MM.1S (cell line): ENCODE measurements at regions not wholly inside any gene's neighbourhood (a gene's known extent, or its start where the extent isn't known, plus 50 kb on each side); places are given as distances from the start of the nearest gene placed in this dataset.

ENCODE experiments used
- DNase-seq: peaks from one replicate; pipeline ENCODE4 v3.0.0-alpha.2; 2015
- H2AFZ ChIP-seq: fragments of 300-600 bp; sonication (generic); 2 replicates; pipeline ENCODE4 v1.6.0; 2016; ENCODE audit warnings: antibody characterized with exemption, low read length
- H3F3A ChIP-seq: fragments of 300-600 bp; sonication (generic); 2 replicates; pipeline ENCODE4 v1.6.1; 2016; ENCODE audit warnings: mild to moderate bottlenecking, antibody characterized with exemption, low read length, moderate library complexity, mixed read lengths; ENCODE audit not compliant: insufficient read depth
- H3K27ac ChIP-seq: fragments of 300-600 bp; sonication (generic); 2 replicates; pipeline ENCODE4 v1.5.1; 2016; ENCODE audit warnings: mild to moderate bottlenecking, low read length
- H3K27me3 ChIP-seq: fragments of 300-600 bp; sonication (generic); replicated peaks from 2 replicates; pipeline ENCODE4 v1.6.0; 2016; ENCODE audit warnings: low read length; ENCODE audit not compliant: insufficient read depth
- H3K36me3 ChIP-seq: fragments of 300-600 bp; sonication (generic); replicated peaks from 2 replicates; pipeline ENCODE4 v1.6.1; 2016; ENCODE audit warnings: mild to moderate bottlenecking, low read length, mixed read lengths; ENCODE audit not compliant: insufficient read depth
- H3K4me1 ChIP-seq: fragments of 300-600 bp; sonication (generic); 2 replicates; pipeline ENCODE4 v1.6.1; 2016; ENCODE audit warnings: low read length, mixed read lengths
- H3K4me2 ChIP-seq: fragments of 300-600 bp; sonication (generic); 2 replicates; pipeline ENCODE4 v1.6.0; 2016; ENCODE audit warnings: low read depth, low read length
- H3K4me3 ChIP-seq: fragments of 300-600 bp; sonication (generic); 2 replicates; pipeline ENCODE4 v1.5.1; 2016; ENCODE audit warnings: low read length, mixed read lengths
- H3K79me2 ChIP-seq: fragments of 300-600 bp; sonication (generic); 2 replicates; pipeline ENCODE4 v1.6.1; 2016; ENCODE audit warnings: mixed run types, low read length, mixed read lengths
- H3K9ac ChIP-seq: fragments of 300-600 bp; sonication (generic); 2 replicates; pipeline ENCODE4 v1.6.1; 2016; ENCODE audit warnings: low read length, mixed read lengths
- H3K9me2 ChIP-seq: fragments of 300-600 bp; sonication (generic); replicated peaks from 2 replicates; pipeline ENCODE4 v1.6.1; 2016; ENCODE audit warnings: mild to moderate bottlenecking, low read length, mixed read lengths; ENCODE audit not compliant: insufficient read depth
- H3K9me3 ChIP-seq: fragments of 300-600 bp; sonication (generic); replicated peaks from 2 replicates; pipeline ENCODE4 v1.6.1; 2016; ENCODE audit warnings: mild to moderate bottlenecking, low read length, mixed read lengths; ENCODE audit not compliant: insufficient read depth
- H4K20me1 ChIP-seq: fragments of 300-600 bp; sonication (generic); 2 replicates; pipeline ENCODE4 v1.6.1; 2016; ENCODE audit warnings: mild to moderate bottlenecking, low read length, moderate library complexity, mixed read lengths; ENCODE audit not compliant: insufficient read depth
- EZH2 ChIP-seq: fragments of 300-600 bp; sonication (generic); optimal IDR thresholded peaks from 2 replicates; pipeline ENCODE3; 2017; ENCODE audit warnings: low read depth, mild to moderate bottlenecking, antibody characterized with exemption, low read length, mixed read lengths
- EZH2phosphoT487 ChIP-seq: fragments of 300-600 bp; sonication (generic); IDR thresholded peaks from 2 replicates; pipeline ENCODE4 v1.6.1; 2018; ENCODE audit warnings: antibody characterized with exemption, low read length
- TF ChIP-seq, protein P1 (sequence below): fragments of 300-600 bp; sonication (generic); IDR thresholded peaks from 2 replicates; pipeline ENCODE4 v1.5.1; 2016; ENCODE audit warnings: antibody characterized with exemption, low read length, mixed read lengths

DNA sequence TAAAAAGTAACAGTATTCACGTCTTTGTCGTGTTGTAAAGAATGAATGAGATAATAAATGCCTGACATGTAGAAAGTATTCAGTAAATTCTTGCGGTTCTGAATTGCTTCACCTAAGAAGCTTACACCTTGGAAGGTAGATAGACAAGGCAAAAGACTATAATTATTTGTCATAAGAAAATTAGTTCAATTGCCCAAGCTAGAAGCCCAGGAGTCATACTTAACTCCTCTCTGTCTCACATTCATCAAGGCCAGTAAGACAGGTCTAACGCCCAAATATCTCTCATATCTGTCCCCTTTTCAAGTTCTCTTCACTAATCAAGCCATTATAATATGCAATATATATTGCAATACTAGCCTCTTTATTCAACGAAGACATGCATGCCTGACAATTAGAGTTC is 87.7 kb upstream of the AMOTL1 start:
- H3K4me3 ChIP-seq: no peak overlapping the region
- no peaks in the 10 kb centered on the region for H3K79me2 ChIP-seq
- H3K9ac ChIP-seq: no peak overlapping the region
- H2AFZ ChIP-seq: no peak overlapping the region
- no peaks in the 10 kb centered on the region for H3F3A ChIP-seq
- TF ChIP-seq, protein P1, sequence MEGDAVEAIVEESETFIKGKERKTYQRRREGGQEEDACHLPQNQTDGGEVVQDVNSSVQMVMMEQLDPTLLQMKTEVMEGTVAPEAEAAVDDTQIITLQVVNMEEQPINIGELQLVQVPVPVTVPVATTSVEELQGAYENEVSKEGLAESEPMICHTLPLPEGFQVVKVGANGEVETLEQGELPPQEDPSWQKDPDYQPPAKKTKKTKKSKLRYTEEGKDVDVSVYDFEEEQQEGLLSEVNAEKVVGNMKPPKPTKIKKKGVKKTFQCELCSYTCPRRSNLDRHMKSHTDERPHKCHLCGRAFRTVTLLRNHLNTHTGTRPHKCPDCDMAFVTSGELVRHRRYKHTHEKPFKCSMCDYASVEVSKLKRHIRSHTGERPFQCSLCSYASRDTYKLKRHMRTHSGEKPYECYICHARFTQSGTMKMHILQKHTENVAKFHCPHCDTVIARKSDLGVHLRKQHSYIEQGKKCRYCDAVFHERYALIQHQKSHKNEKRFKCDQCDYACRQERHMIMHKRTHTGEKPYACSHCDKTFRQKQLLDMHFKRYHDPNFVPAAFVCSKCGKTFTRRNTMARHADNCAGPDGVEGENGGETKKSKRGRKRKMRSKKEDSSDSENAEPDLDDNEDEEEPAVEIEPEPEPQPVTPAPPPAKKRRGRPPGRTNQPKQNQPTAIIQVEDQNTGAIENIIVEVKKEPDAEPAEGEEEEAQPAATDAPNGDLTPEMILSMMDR: no peak
- TF ChIP-seq EZH2phosphoT487 (no peak), EZH2 (no peak)
- no peaks in the 10 kb centered on the region for H3K4me1 ChIP-seq
- no peaks in the 10 kb centered on the region for H3K36me3 ChIP-seq
- H3K9me3 ChIP-seq: no peaks in the 10 kb centered on the region
- no peaks in the 10 kb centered on the region for H3K9me2 ChIP-seq
- no peaks in the 10 kb centered on the region for H4K20me1 ChIP-seq
- DNase-seq: no peak
- H3K27ac ChIP-seq: no peak overlapping the region
- H3K27me3 ChIP-seq: no peaks in the 10 kb centered on the region
- no peak overlapping the region for H3K4me2 ChIP-seq

DNA sequence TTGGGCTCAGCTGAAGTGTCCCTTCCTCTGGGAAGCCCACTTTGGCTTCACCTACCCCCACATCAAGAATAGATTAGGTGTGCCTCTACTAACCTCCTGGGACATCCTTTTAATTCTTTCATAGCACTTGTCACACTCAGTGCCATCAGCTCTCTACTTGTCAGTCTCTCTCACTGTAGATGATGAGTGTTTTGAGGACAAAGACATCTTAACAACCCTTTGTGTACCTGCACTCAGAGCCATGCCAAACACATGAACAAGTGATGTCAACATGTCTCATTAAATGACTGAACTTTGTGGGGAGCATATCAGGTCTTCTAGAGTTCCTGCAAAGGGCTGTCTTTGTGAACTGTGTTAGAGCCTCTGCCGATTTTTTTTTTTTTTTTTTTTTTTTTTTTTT is 87.0 kb upstream of the AMOTL1 start:
- no peak overlapping the region for H2AFZ ChIP-seq
- H3F3A ChIP-seq: no peaks in the 10 kb centered on the region
- no peak for DNase-seq
- TF ChIP-seq EZH2phosphoT487 (no peak), EZH2 (no peak)
- TF ChIP-seq, protein P1: no peak
- H3K27ac ChIP-seq: no peak overlapping the region
- no peaks in the 10 kb centered on the region for H3K36me3 ChIP-seq
- H4K20me1 ChIP-seq: no peaks in the 10 kb centered on the region
- no peaks in the 10 kb centered on the region for H3K79me2 ChIP-seq
- H3K9ac ChIP-seq: no peak overlapping the region
- H3K9me2 ChIP-seq: no peaks in the 10 kb centered on the region
- H3K27me3 ChIP-seq: no peaks in the 10 kb centered on the region
- no peak overlapping the region for H3K4me3 ChIP-seq
- no peaks in the 10 kb centered on the region for H3K4me1 ChIP-seq
- H3K4me2 ChIP-seq: no peak overlapping the region
- no peaks in the 10 kb centered on the region for H3K9me3 ChIP-seq

DNA sequence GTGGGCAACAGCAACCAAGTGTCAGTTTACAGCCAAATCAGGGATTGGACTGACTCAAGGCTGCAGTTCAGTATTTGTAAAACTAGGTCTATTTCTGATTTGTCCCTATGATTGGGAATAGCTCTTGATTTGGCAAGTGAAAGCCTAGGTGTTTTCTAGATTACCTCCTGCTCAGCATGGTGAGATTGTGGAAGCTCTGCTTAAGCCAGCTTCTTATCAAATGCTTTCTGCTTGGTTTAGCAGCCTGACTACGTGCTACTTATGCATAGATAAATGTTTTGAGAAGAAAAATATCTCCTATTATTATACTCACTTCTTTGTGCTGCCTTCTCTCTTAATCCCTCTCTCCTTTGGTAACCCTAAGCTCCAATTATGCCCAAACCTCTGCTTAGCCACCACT is 86.3 kb upstream of the AMOTL1 start:
- H2AFZ ChIP-seq: no peak overlapping the region

More for the DNA sequence above, 86.3 kb upstream of the AMOTL1 start:
- DNase-seq: no peak
- no peaks in the 10 kb centered on the region for H3K27me3 ChIP-seq
- no peak overlapping the region for H3K27ac ChIP-seq
- H3K4me3 ChIP-seq: no peak overlapping the region
- TF ChIP-seq, protein P1: no peak
- no peak for TF ChIP-seq EZH2phosphoT487
- TF ChIP-seq EZH2: no peak
- H3F3A ChIP-seq: no peaks in the 10 kb centered on the region
- no peaks in the 10 kb centered on the region for H4K20me1 ChIP-seq
- H3K9ac ChIP-seq: no peak overlapping the region
- H3K9me3 ChIP-seq: no peaks in the 10 kb centered on the region
- H3K4me1 ChIP-seq: no peaks in the 10 kb centered on the region
- H3K9me2 ChIP-seq: no peaks in the 10 kb centered on the region
- H3K4me2 ChIP-seq: no peak overlapping the region
- H3K79me2 ChIP-seq: no peaks in the 10 kb centered on the region
- no peaks in the 10 kb centered on the region for H3K36me3 ChIP-seq
